MCF 10A (cell line): ENCODE measurements at regions not wholly inside any gene's neighbourhood (a gene's known extent, or its start where the extent isn't known, plus 50 kb on each side); places are given as distances from the start of the nearest gene placed in this dataset.

Experiments used
- BruUV-seq: library from RNA; stranded (reverse); fragments of 400-500 nt; replicated peaks from 2 replicates; lab custom pipeline; 2021; lab: Mats Ljungman, UMichigan
- CTCF ChIA-PET: fragments of 300-600 bp; sonication (Branson Sonifier 250); formaldehyde crosslinking; extraction: SDS; loops from one replicate; lab custom pipeline; 2021; ENCODE audit warnings: antibody characterized with exemption, inconsistent platforms; lab: Yijun Ruan, JAX
- POLR2A ChIA-PET: fragments of 300-600, 350-650 bp; sonication (Branson Sonifier 250); formaldehyde crosslinking; extraction: SDS; loops from one replicate; lab custom pipeline; 2020; ENCODE audit warnings: antibody characterized with exemption, inconsistent platforms; lab: Yijun Ruan, JAX
- DNase-seq: peaks from one replicate; pipeline ENCODE4 v3.0.0-alpha.2; 2018; ENCODE audit not compliant: unreplicated experiment
- H3K27ac Mint-ChIP-seq: one replicate; pipeline ENCODE4 v1.8.0; 2022; ENCODE audit warnings: mild to moderate bottlenecking, low read depth, mixed read lengths; ENCODE audit not compliant: unreplicated experiment
- H3K27me3 Mint-ChIP-seq: one replicate; pipeline ENCODE4 v1.8.0; 2022; ENCODE audit warnings: mixed read lengths; ENCODE audit not compliant: insufficient read depth, unreplicated experiment
- H3K36me3 Mint-ChIP-seq: one replicate; pipeline ENCODE4 v1.8.0; 2022; ENCODE audit warnings: mild to moderate bottlenecking, moderate library complexity, mixed read lengths; ENCODE audit not compliant: insufficient read depth, unreplicated experiment
- H3K4me1 Mint-ChIP-seq: one replicate; pipeline ENCODE4 v1.8.0; 2022; ENCODE audit warnings: mixed read lengths; ENCODE audit not compliant: insufficient read depth, unreplicated experiment
- H3K4me3 Mint-ChIP-seq: one replicate; pipeline ENCODE4 v1.8.0; 2022; ENCODE audit warnings: mild to moderate bottlenecking, moderate library complexity, mixed read lengths; ENCODE audit not compliant: unreplicated experiment
- H3K9me3 Mint-ChIP-seq: one replicate; pipeline ENCODE4 v1.8.0; 2022; ENCODE audit warnings: mixed read lengths; ENCODE audit not compliant: unreplicated experiment
- CTCF ChIP-seq: fragments of 200-600 bp; IDR thresholded peaks from one replicate; pipeline ENCODE4 v1.8.0; 2022; ENCODE audit warnings: antibody characterized with exemption, mild to moderate bottlenecking; ENCODE audit not compliant: unreplicated experiment
- intact Hi-C: fragments of 100-400 bp; cut with micrococcal nuclease; formaldehyde crosslinking; loops from 2 replicates; pipeline ENCODE4 v1.14.1; 2022

DNA sequence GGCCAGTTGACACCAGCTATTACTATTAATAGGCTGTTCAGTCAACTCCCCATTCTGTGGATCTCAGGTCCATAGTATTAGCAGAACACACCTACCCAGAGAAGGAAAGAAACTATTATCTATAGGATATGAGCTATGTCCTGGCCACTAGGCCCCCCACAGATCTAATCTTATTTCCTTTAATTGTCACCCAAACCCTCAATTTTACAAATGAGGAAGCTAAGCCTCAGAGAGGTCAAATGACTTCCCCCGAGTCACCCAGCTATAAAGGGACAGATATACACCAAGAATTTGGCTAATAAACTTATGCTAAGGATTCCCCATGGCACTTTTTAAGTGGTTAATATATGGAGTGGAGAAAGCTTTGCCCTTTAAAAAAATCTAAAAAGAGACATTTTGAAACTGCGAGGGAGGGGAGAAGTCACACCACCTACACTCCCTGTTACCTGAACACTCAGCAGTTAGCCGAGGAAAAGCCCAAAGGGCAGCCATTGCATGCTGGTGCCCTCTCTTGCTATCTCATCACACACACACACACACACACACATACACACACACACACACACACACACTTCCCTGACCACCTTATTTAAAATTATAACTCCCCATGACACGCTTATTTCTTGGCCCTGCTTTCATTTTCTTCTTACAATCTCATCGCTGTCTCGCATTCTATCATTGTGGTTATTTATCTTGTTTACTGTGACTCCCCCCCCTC is 157.0 kb upstream of the ADO start:
- no peak for DNase-seq
- ChIA-PET CTCF (interaction anchor here (0.6 kb wide), 1 partner anchor 22 kb away, joined by 3 read pairs; no protein-coding TSS in a partner anchor), POLR2A (interaction anchor here (1.1 kb wide), 1 partner anchor 14 kb away, joined by 3 read pairs; no protein-coding TSS in a partner anchor)
- no peak overlapping the region for H3K27ac Mint-ChIP-seq
- no peak for TF ChIP-seq CTCF
- BruUV-seq, result no TSS peak
- no peaks in the 10 kb centered on the region for H3K9me3 Mint-ChIP-seq
- H3K27me3 Mint-ChIP-seq, result no peaks in the 10 kb centered on the region
- no peaks in the 10 kb centered on the region for H3K4me1 Mint-ChIP-seq
- H3K36me3 Mint-ChIP-seq, result no peaks in the 10 kb centered on the region
- intact Hi-C loops, result no loop called here
- H3K4me3 Mint-ChIP-seq, result no peak overlapping the region

DNA sequence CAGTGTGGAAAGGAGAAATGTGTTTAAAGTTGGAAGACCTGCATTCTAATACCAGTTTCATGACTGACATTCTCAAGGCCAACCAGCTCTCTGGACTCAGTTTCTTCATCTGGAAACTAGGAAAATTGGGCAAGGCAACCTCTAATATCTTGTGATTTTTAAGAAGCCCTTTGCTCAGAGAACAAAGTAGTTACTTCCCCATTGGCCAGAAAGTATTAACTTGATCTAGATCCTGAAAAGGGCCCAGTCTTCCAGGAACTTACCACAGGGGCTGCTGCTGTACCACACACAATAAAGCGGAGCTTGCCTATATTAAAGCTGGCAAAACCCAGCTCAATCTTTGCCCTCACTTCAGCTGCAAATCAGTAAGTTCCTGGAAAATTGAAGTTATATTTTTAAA is 155.6 kb upstream of the ADO start:
- no TSS peak for BruUV-seq
- no peaks in the 10 kb centered on the region for H3K4me1 Mint-ChIP-seq
- CTCF ChIA-PET, result no interaction called here

DNA sequence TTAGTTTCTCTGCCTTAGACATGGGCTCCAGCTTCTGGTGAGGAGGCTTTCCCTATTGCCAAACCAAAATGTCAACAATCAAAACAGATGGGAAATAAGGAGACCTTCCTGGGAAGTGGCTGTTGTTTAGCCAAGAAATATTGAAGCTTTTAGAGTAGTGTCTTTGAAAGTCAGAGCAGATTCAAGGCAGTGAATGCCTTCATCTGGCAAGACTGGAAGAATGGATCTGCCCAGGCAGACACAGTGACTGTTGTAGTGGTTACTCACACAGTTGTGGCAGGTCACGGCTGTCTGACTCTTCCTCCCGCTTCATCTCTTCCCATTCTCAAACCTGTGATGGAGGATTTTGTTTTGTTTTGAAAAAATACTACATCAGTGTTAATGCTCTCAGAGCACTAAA is 154.1 kb upstream of the ADO start:
- intact Hi-C loops, result no loop called here
- no TSS peak for BruUV-seq
- no peak overlapping the region for H3K27ac Mint-ChIP-seq
- no peak for TF ChIP-seq CTCF
- no peak for DNase-seq
- no peaks in the 10 kb centered on the region for H3K4me1 Mint-ChIP-seq
- H3K27me3 Mint-ChIP-seq, result no peaks in the 10 kb centered on the region
- H3K4me3 Mint-ChIP-seq, result no peak overlapping the region
- H3K9me3 Mint-ChIP-seq, result no peaks in the 10 kb centered on the region
- POLR2A ChIA-PET, result no interaction called here
- CTCF ChIA-PET, result interaction anchor here (0.6 kb wide), 1 partner anchor 295 kb away, joined by 3 read pairs; no protein-coding TSS in a partner anchor
- no peaks in the 10 kb centered on the region for H3K36me3 Mint-ChIP-seq

More for the DNA sequence above, 155.6 kb upstream of the ADO start:
- Mint-ChIP-seq H3K27ac (no peak overlapping the region), H3K9me3 (no peaks in the 10 kb centered on the region), H3K4me3 (no peak overlapping the region), H3K36me3 (no peaks in the 10 kb centered on the region), H3K27me3 (no peaks in the 10 kb centered on the region)
- no peak for DNase-seq
- intact Hi-C loops, result no loop called here
- POLR2A ChIA-PET, result no interaction called here
- TF ChIP-seq CTCF, result no peak

GRCh38 chr10:62651341-62651740 is 153.2 kb upstream of the ADO start:
- no peak for TF ChIP-seq CTCF
- no TSS peak for BruUV-seq
- H3K27me3 Mint-ChIP-seq, result no peaks in the 10 kb centered on the region
- no peaks in the 10 kb centered on the region for H3K9me3 Mint-ChIP-seq
- DNase-seq, result no peak
- ChIA-PET CTCF (no interaction called here), POLR2A (no interaction called here)
- no peak overlapping the region for H3K4me3 Mint-ChIP-seq
- H3K4me1 Mint-ChIP-seq, result no peaks in the 10 kb centered on the region
- H3K36me3 Mint-ChIP-seq, result no peaks in the 10 kb centered on the region
- H3K27ac Mint-ChIP-seq, result no peak overlapping the region
- intact Hi-C loops, result no loop called here
